ENCODE measurements at regions not wholly inside any gene's neighbourhood (a gene's known extent, or its start where the extent isn't known, plus 50 kb on each side); places are given as distances from the start of the nearest gene placed in this dataset.

DNA sequence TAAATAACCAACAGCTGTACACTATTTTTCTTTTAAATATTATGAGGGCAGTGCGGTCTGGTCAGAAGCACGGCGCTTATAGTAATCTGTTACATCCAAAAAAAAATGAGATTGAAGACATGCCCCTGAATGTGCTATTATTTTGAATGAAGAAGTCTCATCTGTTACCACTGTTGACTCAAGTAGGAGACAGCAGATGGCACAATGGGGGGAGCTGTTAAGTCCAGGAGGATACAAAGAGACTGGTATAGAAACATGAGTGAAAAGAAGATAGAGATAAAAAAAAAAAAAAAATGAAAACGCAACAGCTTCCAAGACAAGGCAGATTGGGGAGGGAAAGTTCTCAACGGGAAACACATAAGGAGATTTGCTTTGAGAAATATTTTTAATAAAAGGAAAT, 425.5 kb upstream of the PKDCC start:
- DNase-seq, result no peak
- Mint-ChIP-seq H3K4me1 (no peaks in the 10 kb centered on the region), H3K4me3 (no peak overlapping the region), H3K27me3 (ENCODE audit: low read depth in 3 of 3) (no peaks in the 10 kb centered on the region), H3K36me3 (no peaks in the 10 kb centered on the region), H3K9me3 (peaks cover 0 to 5% (median 0%) of the 10 kb centered on the region in 7 donors), H3K27ac (peak overlapping the region in 1 of 7 donors; percentile 1)
- H3K9ac ChIP-seq (ENCODE audit: insufficient read depth, low read length, poor library complexity, severe bottlenecking), result no peak overlapping the region
- H3K36me3 ChIP-seq (replicated peaks in 1 of 2; ENCODE audit: control insufficient read depth in 1 of 2, insufficient read depth in 2 of 2, low read length in 2 of 2), result no peaks in the 10 kb centered on the region
- H3K27ac ChIP-seq (ENCODE audit: low read depth in 1 of 2, low read length in 2 of 2), result no peak overlapping the region
- TF ChIP-seq, protein P1, sequence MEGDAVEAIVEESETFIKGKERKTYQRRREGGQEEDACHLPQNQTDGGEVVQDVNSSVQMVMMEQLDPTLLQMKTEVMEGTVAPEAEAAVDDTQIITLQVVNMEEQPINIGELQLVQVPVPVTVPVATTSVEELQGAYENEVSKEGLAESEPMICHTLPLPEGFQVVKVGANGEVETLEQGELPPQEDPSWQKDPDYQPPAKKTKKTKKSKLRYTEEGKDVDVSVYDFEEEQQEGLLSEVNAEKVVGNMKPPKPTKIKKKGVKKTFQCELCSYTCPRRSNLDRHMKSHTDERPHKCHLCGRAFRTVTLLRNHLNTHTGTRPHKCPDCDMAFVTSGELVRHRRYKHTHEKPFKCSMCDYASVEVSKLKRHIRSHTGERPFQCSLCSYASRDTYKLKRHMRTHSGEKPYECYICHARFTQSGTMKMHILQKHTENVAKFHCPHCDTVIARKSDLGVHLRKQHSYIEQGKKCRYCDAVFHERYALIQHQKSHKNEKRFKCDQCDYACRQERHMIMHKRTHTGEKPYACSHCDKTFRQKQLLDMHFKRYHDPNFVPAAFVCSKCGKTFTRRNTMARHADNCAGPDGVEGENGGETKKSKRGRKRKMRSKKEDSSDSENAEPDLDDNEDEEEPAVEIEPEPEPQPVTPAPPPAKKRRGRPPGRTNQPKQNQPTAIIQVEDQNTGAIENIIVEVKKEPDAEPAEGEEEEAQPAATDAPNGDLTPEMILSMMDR (IDR thresholded peaks at IDR 0.05), result no peak
- H4K20me1 ChIP-seq (ENCODE audit: insufficient read depth, low read length), result no peaks in the 10 kb centered on the region
- no peak overlapping the region for H2AFZ ChIP-seq (ENCODE audit: insufficient read depth, low read depth, low read length, poor library complexity, severe bottlenecking)
- no peak overlapping the region for H3K4me2 ChIP-seq (replicated peaks; ENCODE audit: extremely low read depth, low read length, poor library complexity, severe bottlenecking)
- no peak overlapping the region for H3K4me3 ChIP-seq (replicated peaks in 1 of 3; ENCODE audit: low read depth in 2 of 3, low read length in 3 of 3)
- 94% methylated on average over 2 of the region's 5 CpGs for WGBS (ENCODE audit: insufficient coverage)
- H3K4me1 ChIP-seq (ENCODE audit: control insufficient read depth in 1 of 2, insufficient read depth in 2 of 2, low read length in 2 of 2), result no peaks in the 10 kb centered on the region
- H3K79me2 ChIP-seq (ENCODE audit: insufficient read depth, low read length), result no peaks in the 10 kb centered on the region
- H3K9me3 ChIP-seq (replicated peaks in 1 of 2; ENCODE audit: control insufficient read depth in 1 of 2, insufficient read depth in 1 of 2, low read length in 2 of 2), result no peaks in the 10 kb centered on the region
- no peaks in the 10 kb centered on the region for H3K27me3 ChIP-seq (ENCODE audit: control insufficient read depth in 2 of 2, insufficient read depth in 2 of 2, low read length in 2 of 2)
- intact Hi-C loops (cut with micrococcal nuclease), result no loop called here

DNA sequence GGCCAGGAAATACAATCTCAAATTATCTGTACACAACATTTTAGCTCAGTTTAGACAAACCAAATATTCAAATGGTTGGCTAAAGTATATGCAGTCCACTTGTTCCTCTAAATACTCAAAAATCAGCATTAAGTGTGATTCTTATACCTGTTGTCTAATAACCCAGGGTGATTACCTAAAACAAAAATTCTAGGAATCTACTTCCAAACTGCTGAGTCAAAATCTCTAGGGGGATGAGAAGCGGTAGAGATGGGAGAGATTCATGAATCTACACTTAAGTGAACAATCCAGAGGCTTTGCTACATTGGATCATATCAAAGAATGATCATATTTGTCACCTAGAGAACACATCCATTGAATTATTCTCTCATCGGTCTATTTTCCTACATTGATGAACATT, 420.9 kb upstream of the PKDCC start:
- Histone ChIP-seq H3K4me2 (replicated peaks; ENCODE audit: extremely low read depth, low read length, poor library complexity, severe bottlenecking) (no peak overlapping the region), H3K4me1 (ENCODE audit: control insufficient read depth in 1 of 2, insufficient read depth in 2 of 2, low read length in 2 of 2) (no peaks in the 10 kb centered on the region), H3K27me3 (ENCODE audit: control insufficient read depth in 2 of 2, insufficient read depth in 2 of 2, low read length in 2 of 2) (no peaks in the 10 kb centered on the region), H3K36me3 (replicated peaks in 1 of 2; ENCODE audit: control insufficient read depth in 1 of 2, insufficient read depth in 2 of 2, low read length in 2 of 2) (no peaks in the 10 kb centered on the region), H3K9me3 (replicated peaks in 1 of 2; ENCODE audit: control insufficient read depth in 1 of 2, insufficient read depth in 1 of 2, low read length in 2 of 2) (peaks cover 0 to 3% of the 10 kb centered on the region in 2 donors), H3K27ac (ENCODE audit: low read depth in 1 of 2, low read length in 2 of 2) (no peak overlapping the region), H3K4me3 (replicated peaks in 1 of 3; ENCODE audit: low read depth in 2 of 3, low read length in 3 of 3) (no peak overlapping the region), H4K20me1 (ENCODE audit: insufficient read depth, low read length) (no peaks in the 10 kb centered on the region), H3K79me2 (ENCODE audit: insufficient read depth, low read length) (no peaks in the 10 kb centered on the region), H2AFZ (ENCODE audit: insufficient read depth, low read depth, low read length, poor library complexity, severe bottlenecking) (no peak overlapping the region), H3K9ac (ENCODE audit: insufficient read depth, low read length, poor library complexity, severe bottlenecking) (no peak overlapping the region)
- Mint-ChIP-seq H3K4me3 (no peak overlapping the region), H3K27me3 (ENCODE audit: low read depth in 3 of 3) (no peaks in the 10 kb centered on the region), H3K9me3 (peaks cover 0 to 11% (median 0%) of the 10 kb centered on the region in 7 donors), H3K36me3 (no peaks in the 10 kb centered on the region), H3K27ac (no peak overlapping the region), H3K4me1 (no peaks in the 10 kb centered on the region)
- TF ChIP-seq, protein P1 (IDR thresholded peaks at IDR 0.05), result no peak
- DNase-seq, result no peak
- no CpG with 5 or more reads among the region's 2 CpGs for WGBS (ENCODE audit: insufficient coverage)
- intact Hi-C loops (cut with micrococcal nuclease), result no loop called here
